ENCODE measurements at regions not wholly inside any gene's neighbourhood (a gene's known extent, or its start where the extent isn't known, plus 50 kb on each side); places are given as distances from the start of the nearest gene placed in this dataset.

DNA sequence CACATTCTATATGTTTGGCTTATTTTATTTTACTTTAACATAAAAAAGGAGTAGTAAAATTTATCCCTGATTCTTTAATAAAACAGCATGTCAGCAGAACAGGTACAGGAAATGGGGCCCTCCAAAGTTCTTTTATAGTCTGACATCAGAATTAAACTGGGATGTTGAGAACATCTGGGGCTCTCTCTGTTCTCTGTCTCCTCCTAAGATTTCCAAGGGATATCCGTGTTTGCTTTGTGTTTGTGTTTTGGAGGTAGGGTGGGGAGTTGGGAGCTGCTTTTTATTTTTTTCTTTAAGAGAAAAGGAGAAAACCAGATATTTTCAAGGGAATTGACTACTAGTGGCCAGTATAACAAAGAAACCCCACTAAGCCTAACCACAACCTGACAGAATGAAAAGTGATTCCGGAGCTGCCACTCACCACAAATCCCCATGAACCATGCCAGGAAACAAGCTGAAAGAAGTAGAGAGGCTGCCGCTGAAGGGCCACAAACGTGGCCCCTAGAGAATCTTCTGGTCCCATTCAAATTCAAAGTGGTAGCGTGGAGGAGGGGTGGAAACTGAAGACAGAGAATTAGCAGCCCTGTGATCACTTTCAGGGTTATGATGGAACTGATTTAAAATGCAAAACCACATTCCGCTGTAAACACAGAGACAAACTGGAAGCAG lies 369.6 kb upstream of the ADGRL2 start:
- TF ChIP-seq, protein P1, sequence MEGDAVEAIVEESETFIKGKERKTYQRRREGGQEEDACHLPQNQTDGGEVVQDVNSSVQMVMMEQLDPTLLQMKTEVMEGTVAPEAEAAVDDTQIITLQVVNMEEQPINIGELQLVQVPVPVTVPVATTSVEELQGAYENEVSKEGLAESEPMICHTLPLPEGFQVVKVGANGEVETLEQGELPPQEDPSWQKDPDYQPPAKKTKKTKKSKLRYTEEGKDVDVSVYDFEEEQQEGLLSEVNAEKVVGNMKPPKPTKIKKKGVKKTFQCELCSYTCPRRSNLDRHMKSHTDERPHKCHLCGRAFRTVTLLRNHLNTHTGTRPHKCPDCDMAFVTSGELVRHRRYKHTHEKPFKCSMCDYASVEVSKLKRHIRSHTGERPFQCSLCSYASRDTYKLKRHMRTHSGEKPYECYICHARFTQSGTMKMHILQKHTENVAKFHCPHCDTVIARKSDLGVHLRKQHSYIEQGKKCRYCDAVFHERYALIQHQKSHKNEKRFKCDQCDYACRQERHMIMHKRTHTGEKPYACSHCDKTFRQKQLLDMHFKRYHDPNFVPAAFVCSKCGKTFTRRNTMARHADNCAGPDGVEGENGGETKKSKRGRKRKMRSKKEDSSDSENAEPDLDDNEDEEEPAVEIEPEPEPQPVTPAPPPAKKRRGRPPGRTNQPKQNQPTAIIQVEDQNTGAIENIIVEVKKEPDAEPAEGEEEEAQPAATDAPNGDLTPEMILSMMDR (IDR thresholded peaks at IDR 0.05; ENCODE audit: poor library complexity, severe bottlenecking), result no peak
- TF ChIP-seq EP300 (conservative IDR thresholded peaks at IDR 0.05; ENCODE audit: poor library complexity, severe bottlenecking) (no peak), POLR2AphosphoS5 (IDR thresholded peaks at IDR 0.05) (peak; percentile 25), EZH2 (IDR thresholded peaks at IDR 0.05; ENCODE audit: borderline replicate concordance, insufficient read depth, low read length, poor library complexity, severe bottlenecking) (no peak), TAF1 (IDR thresholded peaks at IDR 0.05; ENCODE audit: low read depth) (no peak), SMC3 (conservative IDR thresholded peaks at IDR 0.05; ENCODE audit: poor library complexity) (no peak), RAD21 (conservative IDR thresholded peaks at IDR 0.05) (no peak)

Data from neural cell (in vitro differentiated cells).